ENCODE measurements at regions not wholly inside any gene's neighbourhood (a gene's known extent, or its start where the extent isn't known, plus 50 kb on each side); places are given as distances from the start of the nearest gene placed in this dataset.
"Not testable (repeated sequence)": the region's sequence is repeated elsewhere in the genome, so short reads cannot be mapped to it uniquely, and the experiment has no call there.

DNA sequence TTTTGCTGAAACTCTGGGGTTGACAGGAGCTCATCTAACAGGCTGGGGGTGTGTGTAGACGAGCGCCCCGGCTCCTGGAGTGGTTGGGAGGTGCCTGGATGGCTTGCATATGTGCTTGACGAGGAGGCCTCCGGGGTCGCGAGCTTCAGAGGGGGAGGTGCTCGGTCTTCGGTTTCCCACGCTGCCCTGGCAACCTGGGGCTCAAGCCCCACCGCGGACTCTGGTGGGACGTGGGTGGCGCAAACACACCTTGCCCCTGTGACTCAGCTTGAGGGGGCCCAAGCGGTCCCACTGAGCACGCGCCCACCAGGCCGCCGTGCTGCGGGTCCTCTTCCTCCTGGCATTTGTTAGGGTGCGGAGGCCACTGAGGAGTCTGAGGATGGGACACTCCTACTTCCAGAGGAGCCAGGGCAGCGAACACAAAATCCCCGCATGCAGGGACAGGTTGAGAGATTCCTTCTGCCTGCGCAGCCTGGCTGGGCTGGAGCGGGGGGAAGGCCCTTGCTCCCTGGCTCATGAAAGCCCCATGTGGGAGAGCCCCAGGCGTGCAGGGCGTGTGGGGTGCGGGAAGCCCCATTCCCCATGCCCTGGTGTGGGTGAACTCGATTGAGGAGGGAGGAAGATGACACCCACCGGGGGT is 357.3 kb upstream of the DEFB115 start:
- not testable (repeated sequence) for TF ChIP-seq TAF1 (IDR thresholded peaks at IDR 0.05; ENCODE audit: low read depth, low read length); PAX5 (IDR thresholded peaks at IDR 0.05; ENCODE audit: insufficient read depth, low read length, severe bottlenecking); POLR2A (IDR thresholded peaks at IDR 0.05; ENCODE audit: low read depth, low read length); POLR2AphosphoS5 (IDR thresholded peaks at IDR 0.05; ENCODE audit: low read depth, low read length); SPI1 (IDR thresholded peaks at IDR 0.05; ENCODE audit: low read depth, low read length); POU2F2 (IDR thresholded peaks at IDR 0.05; ENCODE audit: low read depth, low read length)
